Ishikawa (cell line): ENCODE measurements at regions not wholly inside any gene's neighbourhood (a gene's known extent, or its start where the extent isn't known, plus 50 kb on each side); places are given as distances from the start of the nearest gene placed in this dataset.

Source experiments
- CEBPB ChIP-seq: IDR thresholded peaks from 2 replicates; pipeline ENCODE4 v1.6.1; 2012
- CREB1 ChIP-seq: IDR thresholded peaks from 2 replicates; pipeline ENCODE4 v1.6.1; 2012; ENCODE audit warnings: low read depth
- EGR1 ChIP-seq: IDR thresholded peaks from 2 replicates; pipeline ENCODE4 v1.6.1; 2012
- EP300 ChIP-seq: IDR thresholded peaks from 2 replicates; pipeline ENCODE4 v1.6.1; 2012; ENCODE audit warnings: borderline replicate concordance
- FOXM1 ChIP-seq: IDR thresholded peaks from 2 replicates; pipeline ENCODE4 v1.6.1; 2012; ENCODE audit warnings: low read depth, borderline replicate concordance
- NFIC ChIP-seq: IDR thresholded peaks from 2 replicates; pipeline ENCODE4 v1.6.1; 2012
- RAD21 ChIP-seq: IDR thresholded peaks from 2 replicates; pipeline ENCODE4 v1.6.1; 2012; ENCODE audit warnings: low read depth
- TAF1 ChIP-seq: IDR thresholded peaks from 2 replicates; pipeline ENCODE4 v1.6.1; 2012; ENCODE audit warnings: low read depth, mild to moderate bottlenecking
- TCF12 ChIP-seq: IDR thresholded peaks from 2 replicates; pipeline ENCODE4 v1.6.1; 2012; ENCODE audit warnings: low read depth
- TEAD4 ChIP-seq: IDR thresholded peaks from 2 replicates; pipeline ENCODE4 v1.6.1; 2012
- YY1 ChIP-seq: IDR thresholded peaks from 2 replicates; pipeline ENCODE4 v1.6.1; 2012; ENCODE audit warnings: low read depth
- ZBTB7A ChIP-seq: IDR thresholded peaks from 2 replicates; pipeline ENCODE4 v1.6.1; 2012; ENCODE audit warnings: low read depth
- TF ChIP-seq, protein P1 (sequence below): IDR thresholded peaks from 2 replicates; pipeline ENCODE4 v1.6.1; 2012; ENCODE audit warnings: low read depth, mild to moderate bottlenecking
- TF ChIP-seq, protein P2 (sequence below): IDR thresholded peaks from 2 replicates; pipeline ENCODE4 v1.6.1; 2012
- TF ChIP-seq, protein P3 (sequence below): IDR thresholded peaks from 2 replicates; pipeline ENCODE4 v1.6.1; 2012

DNA sequence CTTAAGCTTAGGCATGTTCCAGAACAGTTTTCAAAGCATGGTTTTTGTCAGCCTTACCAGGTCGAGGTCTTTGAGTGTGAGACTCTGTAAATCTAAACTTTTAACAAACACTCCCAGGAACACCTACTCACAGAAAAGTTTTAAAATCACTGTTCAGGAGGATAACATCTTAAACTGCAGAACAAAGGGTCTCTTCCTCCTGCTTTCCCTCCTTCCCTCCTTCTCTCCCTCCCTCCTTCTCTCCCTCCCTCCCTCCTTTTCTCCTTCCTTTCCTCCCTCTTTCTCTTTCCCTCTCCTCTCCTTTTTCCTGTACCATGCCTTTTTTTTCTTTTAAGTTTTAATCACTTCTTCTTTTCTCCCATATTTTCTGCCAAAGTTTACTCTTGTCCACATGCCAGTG lies 153.5 kb upstream of the MAF start:
- TF ChIP-seq EGR1 (no peak), RAD21 (no peak), CEBPB (no peak), FOXM1 (no peak), TEAD4 (no peak), TCF12 (no peak), EP300 (no peak), NFIC (no peak), TAF1 (no peak), ZBTB7A (no peak), YY1 (no peak), CREB1 (no peak)
- TF ChIP-seq, protein P1, sequence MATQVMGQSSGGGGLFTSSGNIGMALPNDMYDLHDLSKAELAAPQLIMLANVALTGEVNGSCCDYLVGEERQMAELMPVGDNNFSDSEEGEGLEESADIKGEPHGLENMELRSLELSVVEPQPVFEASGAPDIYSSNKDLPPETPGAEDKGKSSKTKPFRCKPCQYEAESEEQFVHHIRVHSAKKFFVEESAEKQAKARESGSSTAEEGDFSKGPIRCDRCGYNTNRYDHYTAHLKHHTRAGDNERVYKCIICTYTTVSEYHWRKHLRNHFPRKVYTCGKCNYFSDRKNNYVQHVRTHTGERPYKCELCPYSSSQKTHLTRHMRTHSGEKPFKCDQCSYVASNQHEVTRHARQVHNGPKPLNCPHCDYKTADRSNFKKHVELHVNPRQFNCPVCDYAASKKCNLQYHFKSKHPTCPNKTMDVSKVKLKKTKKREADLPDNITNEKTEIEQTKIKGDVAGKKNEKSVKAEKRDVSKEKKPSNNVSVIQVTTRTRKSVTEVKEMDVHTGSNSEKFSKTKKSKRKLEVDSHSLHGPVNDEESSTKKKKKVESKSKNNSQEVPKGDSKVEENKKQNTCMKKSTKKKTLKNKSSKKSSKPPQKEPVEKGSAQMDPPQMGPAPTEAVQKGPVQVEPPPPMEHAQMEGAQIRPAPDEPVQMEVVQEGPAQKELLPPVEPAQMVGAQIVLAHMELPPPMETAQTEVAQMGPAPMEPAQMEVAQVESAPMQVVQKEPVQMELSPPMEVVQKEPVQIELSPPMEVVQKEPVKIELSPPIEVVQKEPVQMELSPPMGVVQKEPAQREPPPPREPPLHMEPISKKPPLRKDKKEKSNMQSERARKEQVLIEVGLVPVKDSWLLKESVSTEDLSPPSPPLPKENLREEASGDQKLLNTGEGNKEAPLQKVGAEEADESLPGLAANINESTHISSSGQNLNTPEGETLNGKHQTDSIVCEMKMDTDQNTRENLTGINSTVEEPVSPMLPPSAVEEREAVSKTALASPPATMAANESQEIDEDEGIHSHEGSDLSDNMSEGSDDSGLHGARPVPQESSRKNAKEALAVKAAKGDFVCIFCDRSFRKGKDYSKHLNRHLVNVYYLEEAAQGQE = no peak
- TF ChIP-seq, protein P2, sequence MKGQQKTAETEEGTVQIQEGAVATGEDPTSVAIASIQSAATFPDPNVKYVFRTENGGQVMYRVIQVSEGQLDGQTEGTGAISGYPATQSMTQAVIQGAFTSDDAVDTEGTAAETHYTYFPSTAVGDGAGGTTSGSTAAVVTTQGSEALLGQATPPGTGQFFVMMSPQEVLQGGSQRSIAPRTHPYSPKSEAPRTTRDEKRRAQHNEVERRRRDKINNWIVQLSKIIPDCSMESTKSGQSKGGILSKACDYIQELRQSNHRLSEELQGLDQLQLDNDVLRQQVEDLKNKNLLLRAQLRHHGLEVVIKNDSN = no peak
- TF ChIP-seq, protein P3, sequence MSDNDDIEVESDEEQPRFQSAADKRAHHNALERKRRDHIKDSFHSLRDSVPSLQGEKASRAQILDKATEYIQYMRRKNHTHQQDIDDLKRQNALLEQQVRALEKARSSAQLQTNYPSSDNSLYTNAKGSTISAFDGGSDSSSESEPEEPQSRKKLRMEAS = no peak

DNA sequence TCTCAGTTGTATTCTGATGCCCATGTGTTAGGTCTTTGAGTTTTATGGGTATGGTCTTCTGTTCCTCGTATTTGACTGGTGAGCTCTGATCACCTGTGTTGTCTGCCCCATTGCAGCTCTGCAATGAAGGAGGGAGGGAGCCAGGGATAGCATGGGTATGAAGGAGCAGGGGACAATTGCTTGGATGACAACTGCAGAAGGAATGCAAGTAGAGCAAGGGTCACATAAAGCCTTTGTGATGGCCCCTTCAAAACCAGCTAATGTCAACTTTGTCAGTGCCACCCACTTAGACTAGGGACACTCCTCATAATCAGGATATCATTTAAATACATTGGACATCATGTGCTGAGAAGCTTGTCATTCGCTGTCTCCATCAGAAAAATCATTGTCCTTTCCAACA lies 152.7 kb upstream of the MAF start:
- TF ChIP-seq ZBTB7A (no peak), EGR1 (no peak), NFIC (no peak), YY1 (no peak), EP300 (no peak), TCF12 (no peak), FOXM1 (no peak), CEBPB (no peak), TAF1 (no peak), CREB1 (no peak), RAD21 (no peak), TEAD4 (no peak)
- TF ChIP-seq, protein P2 = no peak
- TF ChIP-seq, protein P1 = no peak
- TF ChIP-seq, protein P3 = no peak

DNA sequence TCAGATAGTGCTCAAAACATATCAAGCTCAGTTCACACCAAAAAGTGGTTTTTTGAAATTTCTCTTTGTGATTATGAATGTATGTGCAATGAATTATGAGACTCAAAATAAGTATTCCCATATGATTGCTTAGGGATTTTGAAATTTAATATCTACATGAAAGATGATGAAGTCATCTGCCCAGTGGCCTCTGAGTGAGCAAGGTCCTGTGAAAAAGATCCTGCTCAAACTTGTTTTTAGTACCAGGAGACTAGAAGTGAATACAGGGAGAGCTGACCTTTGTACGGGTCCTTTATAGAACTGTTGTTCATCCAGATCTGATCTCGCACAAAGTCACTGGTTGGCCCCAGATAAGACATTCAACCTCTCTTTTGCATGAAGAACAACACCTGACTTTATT lies 151.9 kb upstream of the MAF start:
- no peak for TF ChIP-seq NFIC
- TF ChIP-seq TEAD4 = no peak
- TF ChIP-seq FOXM1 = no peak
- no peak for TF ChIP-seq YY1
- no peak for TF ChIP-seq EP300
- no peak for TF ChIP-seq RAD21
- TF ChIP-seq TAF1 = no peak
- TF ChIP-seq, protein P2 = no peak
- TF ChIP-seq EGR1 = no peak
- TF ChIP-seq, protein P3 = no peak
- TF ChIP-seq TCF12 = no peak
- TF ChIP-seq ZBTB7A = no peak
- no peak for TF ChIP-seq CEBPB

DNA sequence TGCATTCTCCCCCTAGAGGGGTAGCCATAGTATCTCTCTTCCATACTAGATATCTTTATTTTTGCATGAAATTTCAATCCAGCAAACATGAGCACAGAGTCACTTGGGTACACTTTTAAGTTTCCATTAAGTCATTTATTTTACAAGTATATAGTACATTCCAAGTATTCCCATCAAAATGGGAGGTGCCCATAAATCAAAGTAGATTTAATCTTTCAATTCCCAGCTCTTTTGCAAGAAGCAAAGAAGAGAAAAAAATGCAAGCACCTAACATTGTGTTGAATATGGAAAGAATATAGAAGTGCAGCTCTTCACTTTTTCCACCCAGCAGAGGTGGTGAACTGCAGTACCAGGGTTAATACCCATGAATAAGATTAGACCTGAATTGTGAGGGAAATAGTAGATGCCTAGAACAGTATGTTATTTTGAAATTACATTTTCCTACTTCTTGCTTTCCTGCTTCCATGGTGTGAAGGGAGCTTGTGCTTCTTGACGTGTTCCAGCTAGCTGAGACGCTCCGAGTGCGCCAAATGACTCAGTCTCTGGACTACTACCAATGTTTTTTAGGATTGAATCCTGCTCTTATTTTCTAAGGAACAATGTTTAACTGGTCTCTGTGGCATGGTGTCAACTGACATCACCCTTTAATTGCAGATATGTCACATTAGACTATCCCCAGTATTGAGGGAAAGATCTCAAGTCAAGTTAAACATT lies 151.1 kb upstream of the MAF start:
- TF ChIP-seq RAD21 (no peak), CREB1 (no peak), CEBPB (no peak), EP300 (no peak), TCF12 (no peak), ZBTB7A (no peak), TEAD4 (no peak)
- TF ChIP-seq, protein P3 = no peak
- TF ChIP-seq, protein P1 = no peak
- TF ChIP-seq, protein P2 = no peak
